AG09309 (cell line): ENCODE measurements at regions not wholly inside any gene's neighbourhood (a gene's known extent, or its start where the extent isn't known, plus 50 kb on each side); places are given as distances from the start of the nearest gene placed in this dataset.

ENCODE experiments used
- DNase-seq: peaks from one replicate; pipeline ENCODE4 v3.0.0-alpha.2; 2010; ENCODE audit warnings: low read depth
- H3K4me3 ChIP-seq: 2 replicates; pipeline ENCODE4 v1.5.1; 2011; ENCODE audit warnings: mild to moderate bottlenecking, low read depth, low read length, moderate library complexity; ENCODE audit not compliant: control insufficient read depth
- TF ChIP-seq, protein P1 (sequence below): IDR thresholded peaks from 2 replicates; pipeline ENCODE4 v1.5.1; 2011; ENCODE audit warnings: mild to moderate bottlenecking, low read depth, low read length, inconsistent platforms; ENCODE audit not compliant: insufficient read depth, control insufficient read depth; ENCODE audit errors: missing control alignments

DNA sequence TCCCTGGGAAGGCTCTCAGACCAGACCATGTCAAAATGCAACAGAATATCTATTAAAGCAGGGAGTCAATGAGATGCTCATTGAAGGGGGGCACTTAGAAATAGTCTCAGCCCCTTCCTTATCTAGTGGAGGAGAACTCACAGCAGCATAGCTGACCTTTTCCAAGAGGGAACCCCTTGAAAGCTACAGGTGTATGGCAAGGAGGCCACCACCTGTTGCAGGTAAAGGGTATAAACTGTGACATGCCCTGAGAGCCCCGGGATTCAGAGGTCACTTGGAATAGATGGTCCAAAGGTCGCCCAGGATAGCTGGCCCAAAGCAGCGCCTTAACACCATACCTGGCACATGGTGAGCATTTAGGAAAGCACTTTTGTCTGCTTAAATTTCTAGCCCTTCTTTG, 120.2 kb upstream of the RPL38 start:
- H3K4me3 ChIP-seq, result no peak overlapping the region
- DNase-seq, result no peak

DNA sequence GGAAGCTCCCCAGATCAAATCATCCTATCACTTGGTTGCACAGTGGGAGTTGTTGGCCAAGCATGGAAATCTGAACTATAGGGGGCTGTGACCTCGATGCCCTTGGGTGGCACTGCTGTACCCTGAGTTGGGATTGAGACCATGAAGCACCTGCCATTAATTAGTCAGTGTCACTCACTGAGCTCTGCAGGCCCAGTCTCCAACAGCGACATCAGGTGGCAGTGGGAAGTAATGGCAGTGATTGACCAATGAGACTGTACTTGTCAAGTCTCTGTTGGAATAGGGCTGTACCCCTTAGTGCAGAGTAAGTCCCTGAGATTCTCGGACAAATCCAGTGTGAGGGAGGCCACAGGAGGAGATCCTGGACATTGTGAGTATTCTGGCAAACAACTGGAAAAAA, 118.0 kb upstream of the RPL38 start:
- no peak for DNase-seq
- TF ChIP-seq, protein P1, sequence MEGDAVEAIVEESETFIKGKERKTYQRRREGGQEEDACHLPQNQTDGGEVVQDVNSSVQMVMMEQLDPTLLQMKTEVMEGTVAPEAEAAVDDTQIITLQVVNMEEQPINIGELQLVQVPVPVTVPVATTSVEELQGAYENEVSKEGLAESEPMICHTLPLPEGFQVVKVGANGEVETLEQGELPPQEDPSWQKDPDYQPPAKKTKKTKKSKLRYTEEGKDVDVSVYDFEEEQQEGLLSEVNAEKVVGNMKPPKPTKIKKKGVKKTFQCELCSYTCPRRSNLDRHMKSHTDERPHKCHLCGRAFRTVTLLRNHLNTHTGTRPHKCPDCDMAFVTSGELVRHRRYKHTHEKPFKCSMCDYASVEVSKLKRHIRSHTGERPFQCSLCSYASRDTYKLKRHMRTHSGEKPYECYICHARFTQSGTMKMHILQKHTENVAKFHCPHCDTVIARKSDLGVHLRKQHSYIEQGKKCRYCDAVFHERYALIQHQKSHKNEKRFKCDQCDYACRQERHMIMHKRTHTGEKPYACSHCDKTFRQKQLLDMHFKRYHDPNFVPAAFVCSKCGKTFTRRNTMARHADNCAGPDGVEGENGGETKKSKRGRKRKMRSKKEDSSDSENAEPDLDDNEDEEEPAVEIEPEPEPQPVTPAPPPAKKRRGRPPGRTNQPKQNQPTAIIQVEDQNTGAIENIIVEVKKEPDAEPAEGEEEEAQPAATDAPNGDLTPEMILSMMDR, result no peak
- H3K4me3 ChIP-seq, result no peak overlapping the region

More for the DNA sequence above, 120.2 kb upstream of the RPL38 start:
- TF ChIP-seq, protein P1, result no peak

DNA sequence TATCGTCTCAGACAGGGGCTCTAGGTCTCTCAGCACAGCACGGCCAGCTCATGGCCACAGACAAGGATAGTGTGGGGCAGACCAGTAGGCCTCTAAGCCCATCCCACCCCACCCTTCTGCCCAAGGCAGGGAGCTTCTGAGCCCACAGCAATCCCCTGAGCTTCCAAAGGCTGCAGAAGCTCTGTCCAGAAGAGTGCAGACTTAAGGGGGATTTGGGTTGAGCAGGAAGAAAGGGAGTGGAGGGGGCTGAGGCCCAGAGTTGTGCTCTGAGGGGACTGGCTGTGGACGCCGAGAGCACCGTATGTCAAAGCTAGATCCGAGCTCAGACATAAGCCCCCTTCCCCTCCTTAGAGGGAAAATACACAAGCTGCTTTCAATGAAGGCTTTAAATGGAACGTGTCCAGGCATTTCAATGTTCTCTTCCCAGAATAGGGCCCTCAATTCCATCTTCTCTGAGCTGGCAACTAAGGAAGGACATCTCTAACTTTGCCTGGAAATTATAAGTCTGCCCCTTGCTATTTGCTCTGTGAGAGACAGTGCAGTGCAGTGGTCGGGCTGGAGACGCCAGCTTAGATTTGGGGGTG, 116.4 kb upstream of the RPL38 start:
- DNase-seq, result no peak
- TF ChIP-seq, protein P1, result no peak
- no peak overlapping the region for H3K4me3 ChIP-seq

DNA sequence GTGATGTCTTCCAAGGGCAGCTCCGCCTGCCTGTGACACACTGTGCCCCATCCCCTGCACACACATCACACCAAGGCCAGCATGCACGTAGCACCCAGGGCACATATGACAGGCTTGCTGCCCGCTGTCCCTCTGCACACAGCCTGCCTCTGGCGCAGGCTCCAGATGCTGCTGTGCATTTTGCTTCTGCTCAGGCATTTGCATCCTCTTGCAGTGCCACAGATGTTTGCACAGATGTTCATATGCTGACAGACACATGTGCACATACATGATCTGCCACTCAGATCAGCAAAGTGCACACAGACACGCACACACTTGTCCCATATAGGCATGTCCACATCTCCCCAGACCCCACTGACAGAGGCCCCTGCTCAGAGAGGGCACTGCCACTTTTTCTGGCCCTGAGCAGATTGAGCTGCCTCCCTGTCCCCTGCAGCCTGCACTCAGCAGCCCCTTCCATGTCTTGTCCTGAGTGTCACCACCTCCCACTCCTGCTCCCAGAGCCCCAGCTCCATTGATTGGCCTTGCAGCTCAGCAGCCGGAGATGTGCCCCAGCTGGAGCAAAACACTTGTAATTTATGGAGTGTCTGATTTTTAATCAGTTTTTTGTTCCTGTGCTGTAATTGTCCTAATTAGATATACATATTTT, 115.1 kb upstream of the RPL38 start:
- no peak for DNase-seq
- H3K4me3 ChIP-seq, result no peak overlapping the region
- TF ChIP-seq, protein P1, result no peak

DNA sequence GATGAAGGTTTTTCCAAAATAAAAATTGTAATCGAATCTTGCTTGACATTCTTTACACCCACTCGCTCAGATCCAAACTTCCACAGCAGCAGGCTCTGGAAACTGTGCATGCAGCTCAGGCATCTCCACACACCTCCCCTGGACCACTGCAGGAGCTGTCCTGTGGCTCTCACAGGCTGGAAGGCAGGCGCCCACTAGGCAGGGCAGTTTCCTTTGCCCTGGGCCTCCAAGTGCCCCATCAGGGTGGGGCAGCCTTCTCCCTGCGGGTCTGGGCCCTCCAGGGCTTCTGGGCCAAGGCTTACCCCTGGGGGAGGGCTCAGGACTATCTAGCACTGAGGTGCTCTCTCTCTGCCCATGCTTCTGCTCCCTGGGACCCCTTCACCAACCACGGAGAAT, 114.5 kb upstream of the RPL38 start:
- no peak for DNase-seq
- H3K4me3 ChIP-seq, result no peak overlapping the region
- TF ChIP-seq, protein P1, result no peak

DNA sequence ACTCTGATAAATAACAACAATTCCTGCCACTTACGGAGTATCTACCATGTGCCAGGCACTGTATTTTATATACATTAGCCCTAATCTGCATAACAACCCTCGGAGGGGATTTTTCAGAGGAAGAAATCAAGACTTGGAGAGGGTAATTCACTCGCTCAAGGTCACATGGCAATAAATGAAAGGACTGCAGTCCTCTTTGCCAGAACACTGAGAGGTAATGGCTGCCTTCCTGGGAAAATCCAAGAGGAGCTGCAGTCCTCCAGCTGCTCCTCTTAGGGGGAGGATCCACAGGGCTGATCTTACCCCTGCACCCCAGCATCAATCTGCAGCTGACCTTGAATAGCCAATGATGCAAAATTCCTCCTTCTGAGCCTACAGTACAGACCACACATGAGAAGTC, 114.1 kb upstream of the RPL38 start:
- TF ChIP-seq, protein P1, result no peak
- no peak overlapping the region for H3K4me3 ChIP-seq
- no peak for DNase-seq
